ENCODE measurements at regions not wholly inside any gene's neighbourhood (a gene's known extent, or its start where the extent isn't known, plus 50 kb on each side); places are given as distances from the start of the nearest gene placed in this dataset.

- DNase-seq, result no peak
- Histone ChIP-seq H3K36me3 (no peaks in the 10 kb centered on the region), H3K27me3 (no peaks in the 10 kb centered on the region), H3K4me1 (no peaks in the 10 kb centered on the region), H3K4me3 (no peak overlapping the region), H3K9me3 (no peaks in the 10 kb centered on the region), H3K27ac (no peak overlapping the region)
- ATAC-seq, result no peak
- TF ChIP-seq POLR2A (IDR thresholded peaks at IDR 0.05) (no peak), CTCF (IDR thresholded peaks at IDR 0.05 in 4 of 5, conservative IDR thresholded peaks at IDR 0.05 in 1 of 5) (no peak)
- intact Hi-C loops (cut with DNase I; ENCODE audit: low total_unique reads) (no loop called here), in situ Hi-C loops (cut with MboI; ENCODE audit: low sequenced_read_pairs in 4 of 4) (no loop called here)
Observed at GRCh38 chr2:167388901-167389300, 500.6 kb downstream of the XIRP2 start.

- intact Hi-C loops (cut with DNase I; ENCODE audit: low total_unique reads), result no loop called here
- ATAC-seq, result no peak
- H3K9me3 ChIP-seq, result no peaks in the 10 kb centered on the region
Observed at GRCh38 chr2:167388497-167388896, 500.2 kb downstream of the XIRP2 start.

GRCh38 chr2:167386694-167387093, 498.4 kb downstream of the XIRP2 start:
- no peaks in the 10 kb centered on the region for H3K36me3 ChIP-seq
- H3K4me3 ChIP-seq, result no peak overlapping the region
- H3K4me1 ChIP-seq, result no peaks in the 10 kb centered on the region
- no peak for TF ChIP-seq CTCF (IDR thresholded peaks at IDR 0.05 in 4 of 5, conservative IDR thresholded peaks at IDR 0.05 in 1 of 5)
- TF ChIP-seq POLR2A (IDR thresholded peaks at IDR 0.05), result no peak
- intact Hi-C loops (cut with DNase I; ENCODE audit: low total_unique reads), result no loop called here
- ATAC-seq, result no peak
- no peak for DNase-seq
- H3K27ac ChIP-seq, result no peak overlapping the region
- no peaks in the 10 kb centered on the region for H3K9me3 ChIP-seq
- H3K27me3 ChIP-seq, result no peaks in the 10 kb centered on the region
- in situ Hi-C loops (cut with MboI; ENCODE audit: low sequenced_read_pairs in 4 of 4), result no loop called here

More at GRCh38 chr2:167388497-167388896, 500.2 kb downstream of the XIRP2 start:
- DNase-seq, result no peak
- in situ Hi-C loops (cut with MboI; ENCODE audit: low sequenced_read_pairs in 4 of 4), result no loop called here
- TF ChIP-seq CTCF (IDR thresholded peaks at IDR 0.05 in 4 of 5, conservative IDR thresholded peaks at IDR 0.05 in 1 of 5) (no peak), POLR2A (IDR thresholded peaks at IDR 0.05) (no peak)
- Histone ChIP-seq H3K4me1 (no peaks in the 10 kb centered on the region), H3K27ac (no peak overlapping the region), H3K4me3 (no peak overlapping the region), H3K36me3 (no peaks in the 10 kb centered on the region), H3K27me3 (no peaks in the 10 kb centered on the region)

GRCh38 chr2:167383610-167384194, 495.4 kb downstream of the XIRP2 start:
- no peak overlapping the region for H3K27ac ChIP-seq
- no peaks in the 10 kb centered on the region for H3K4me1 ChIP-seq
- DNase-seq, result no peak
- H3K9me3 ChIP-seq, result no peaks in the 10 kb centered on the region
- no peak overlapping the region for H3K4me3 ChIP-seq
- TF ChIP-seq CTCF (IDR thresholded peaks at IDR 0.05 in 4 of 5, conservative IDR thresholded peaks at IDR 0.05 in 1 of 5) (no peak), POLR2A (IDR thresholded peaks at IDR 0.05) (no peak)
- in situ Hi-C loops (cut with MboI; ENCODE audit: low sequenced_read_pairs in 4 of 4) (no loop called here), intact Hi-C loops (cut with DNase I; ENCODE audit: low total_unique reads) (no loop called here)
- no peaks in the 10 kb centered on the region for H3K36me3 ChIP-seq
- H3K27me3 ChIP-seq, result no peaks in the 10 kb centered on the region
- no peak for ATAC-seq

GRCh38 chr2:167381349-167381748, 493.1 kb downstream of the XIRP2 start:
- in situ Hi-C loops (cut with MboI; ENCODE audit: low sequenced_read_pairs in 4 of 4), result no loop called here

More at GRCh38 chr2:167381349-167381748, 493.1 kb downstream of the XIRP2 start:
- ATAC-seq (no peak), DNase-seq (no peak)
- intact Hi-C loops (cut with DNase I; ENCODE audit: low total_unique reads), result no loop called here
- Histone ChIP-seq H3K27me3 (no peaks in the 10 kb centered on the region), H3K9me3 (no peaks in the 10 kb centered on the region), H3K4me1 (no peaks in the 10 kb centered on the region), H3K4me3 (no peak overlapping the region), H3K36me3 (no peaks in the 10 kb centered on the region), H3K27ac (no peak overlapping the region)
- TF ChIP-seq POLR2A (IDR thresholded peaks at IDR 0.05), result no peak
- TF ChIP-seq CTCF (IDR thresholded peaks at IDR 0.05 in 4 of 5, conservative IDR thresholded peaks at IDR 0.05 in 1 of 5), result no peak

All from gastrocnemius medialis (tissue), 4 donors.